CD4-positive, alpha-beta T cell (primary cell): ENCODE measurements at regions not wholly inside any gene's neighbourhood (a gene's known extent, or its start where the extent isn't known, plus 50 kb on each side); places are given as distances from the start of the nearest gene placed in this dataset.

Experiments used
- ATAC-seq: fragments of 200-7000 bp; cut with Tn5 transposase; one replicate; pipeline ENCODE4 v1.10.0; 2022; ENCODE audit warnings: mild to moderate bottlenecking; ENCODE audit not compliant: poor library complexity
- CTCF ChIA-PET: fragments of 350-600 bp; sonication (Branson Sonifier 250); formaldehyde crosslinking; loops from one replicate; lab custom pipeline; 2021; ENCODE audit warnings: antibody characterized with exemption, inconsistent platforms; lab: Charles Lee
- POLR2A ChIA-PET: fragments of 350-600 bp; sonication (Branson Sonifier 250); formaldehyde crosslinking; loops from one replicate; lab custom pipeline; 2021; ENCODE audit warnings: antibody characterized with exemption, inconsistent platforms; lab: Charles Lee
- DNase-seq, 14 experiments: peaks; one replicate each; pipeline ENCODE4 v3.0.0-alpha.2; 2013 to 2020; ENCODE audit warnings: mixed read lengths in 2 of 14
- H3K27ac ChIP-seq, 2 donors: one replicate each; pipeline versions ENCODE4 v1.5.1 to v1.7.0; 2013; ENCODE audit warnings: low read length in 2 of 2, low read depth in 1 of 2, mild to moderate bottlenecking in 1 of 2
- H3K27me3 ChIP-seq, 2 experiments: 1 replicate in 1 of 2; 2 replicates in 1 of 2; pipeline versions ENCODE4 v1.6.1 to v1.7.0; 2013; ENCODE audit warnings: low read length in 2 of 2, control low read depth in 1 of 2, mild to moderate bottlenecking in 1 of 2, moderate library complexity in 1 of 2; ENCODE audit not compliant: insufficient read depth in 2 of 2, control insufficient read depth in 1 of 2
- H3K36me3 ChIP-seq: one replicate; pipeline ENCODE4 v1.6.1; 2013; ENCODE audit warnings: low read length, control low read depth; ENCODE audit not compliant: insufficient read depth
- H3K4me1 ChIP-seq: one replicate; pipeline ENCODE4 v1.6.1; 2013; ENCODE audit warnings: low read length, control low read depth; ENCODE audit not compliant: insufficient read depth
- H3K4me3 ChIP-seq: one replicate; pipeline ENCODE4 v1.5.1; 2013; ENCODE audit warnings: mild to moderate bottlenecking, low read length, moderate library complexity
- H3K9me3 ChIP-seq, 2 experiments: 1 replicate in 1 of 2; 2 replicates in 1 of 2; pipeline versions ENCODE4 v1.6.1 to v1.7.0; 2013; ENCODE audit warnings: low read length in 2 of 2, mild to moderate bottlenecking in 2 of 2, control low read depth in 1 of 2, moderate library complexity in 1 of 2; ENCODE audit not compliant: control insufficient read depth in 1 of 2, insufficient read depth in 1 of 2
- H3K27ac Mint-ChIP-seq: one replicate; pipeline ENCODE4 v1.8.0; 2020; ENCODE audit warnings: mixed read lengths
- H3K27me3 Mint-ChIP-seq: one replicate; pipeline ENCODE4 v1.8.0; 2021; ENCODE audit warnings: mixed read lengths
- H3K36me3 Mint-ChIP-seq: one replicate; pipeline ENCODE4 v1.8.0; 2021; ENCODE audit warnings: low read depth, mixed read lengths
- H3K4me1 Mint-ChIP-seq: one replicate; pipeline ENCODE4 v1.8.0; 2021; ENCODE audit warnings: low read depth, mixed read lengths
- H3K4me3 Mint-ChIP-seq: one replicate; pipeline ENCODE4 v1.8.0; 2020; ENCODE audit warnings: mild to moderate bottlenecking, mixed read lengths
- H3K9me3 Mint-ChIP-seq: one replicate; pipeline ENCODE4 v1.8.0; 2020; ENCODE audit warnings: mixed read lengths
- intact Hi-C, 2 experiments: fragments of 100-400 bp; cut with DNase I in 1 of 2; cut with micrococcal nuclease in 1 of 2; formaldehyde crosslinking; loops; one replicate each; pipeline versions ENCODE4 v1.15.1 to v1.9.0; 2023 to 2025; cut with DNase I, micrococcal nuclease
- TF ChIP-seq, protein P1 (sequence below): fragments of 200-600 bp; IDR thresholded peaks from one replicate; pipeline ENCODE4 v1.8.0; 2022; ENCODE audit warnings: antibody characterized with exemption, mild to moderate bottlenecking

DNA sequence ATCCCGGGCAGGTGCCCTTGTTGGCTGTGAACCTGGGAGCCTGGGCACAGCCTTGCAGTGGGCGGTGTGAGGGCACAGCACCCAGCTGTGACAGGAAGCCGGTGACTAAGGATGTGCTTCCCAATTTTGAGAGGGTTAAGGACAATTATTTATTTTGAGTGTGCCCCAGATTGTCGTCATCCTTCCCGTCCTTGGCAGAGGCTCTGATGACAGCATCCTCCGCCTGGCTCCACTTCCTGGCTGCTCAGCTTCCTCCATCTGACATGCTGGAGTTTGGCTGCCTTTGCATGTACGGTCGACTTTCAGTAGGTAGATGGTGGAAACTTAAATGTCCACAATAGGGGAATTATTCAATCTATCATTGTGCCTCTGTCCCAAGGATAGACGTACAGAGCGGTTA is 282.4 kb upstream of the EEF2KMT start:
- CTCF ChIA-PET = no interaction called here
- TF ChIP-seq, protein P1, sequence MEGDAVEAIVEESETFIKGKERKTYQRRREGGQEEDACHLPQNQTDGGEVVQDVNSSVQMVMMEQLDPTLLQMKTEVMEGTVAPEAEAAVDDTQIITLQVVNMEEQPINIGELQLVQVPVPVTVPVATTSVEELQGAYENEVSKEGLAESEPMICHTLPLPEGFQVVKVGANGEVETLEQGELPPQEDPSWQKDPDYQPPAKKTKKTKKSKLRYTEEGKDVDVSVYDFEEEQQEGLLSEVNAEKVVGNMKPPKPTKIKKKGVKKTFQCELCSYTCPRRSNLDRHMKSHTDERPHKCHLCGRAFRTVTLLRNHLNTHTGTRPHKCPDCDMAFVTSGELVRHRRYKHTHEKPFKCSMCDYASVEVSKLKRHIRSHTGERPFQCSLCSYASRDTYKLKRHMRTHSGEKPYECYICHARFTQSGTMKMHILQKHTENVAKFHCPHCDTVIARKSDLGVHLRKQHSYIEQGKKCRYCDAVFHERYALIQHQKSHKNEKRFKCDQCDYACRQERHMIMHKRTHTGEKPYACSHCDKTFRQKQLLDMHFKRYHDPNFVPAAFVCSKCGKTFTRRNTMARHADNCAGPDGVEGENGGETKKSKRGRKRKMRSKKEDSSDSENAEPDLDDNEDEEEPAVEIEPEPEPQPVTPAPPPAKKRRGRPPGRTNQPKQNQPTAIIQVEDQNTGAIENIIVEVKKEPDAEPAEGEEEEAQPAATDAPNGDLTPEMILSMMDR = no peak
- peaks cover 2% of the 10 kb centered on the region for H3K9me3 Mint-ChIP-seq
- intact Hi-C loops = no loop called here
- no peak overlapping the region for H3K4me3 ChIP-seq
- H3K27ac Mint-ChIP-seq = no peak overlapping the region
- H3K36me3 ChIP-seq = no peaks in the 10 kb centered on the region
- no peaks in the 10 kb centered on the region for H3K4me1 ChIP-seq
- no peaks in the 10 kb centered on the region for H3K4me1 Mint-ChIP-seq
- peaks cover 14% of the 10 kb centered on the region for H3K27me3 Mint-ChIP-seq
- no peak overlapping the region for H3K27ac ChIP-seq
- ATAC-seq = no peak
- no peaks in the 10 kb centered on the region for H3K36me3 Mint-ChIP-seq
- DNase-seq = no peak
- peaks cover 3 to 6% of the 10 kb centered on the region in 2 experiments for H3K27me3 ChIP-seq
- no peak overlapping the region for H3K4me3 Mint-ChIP-seq
- POLR2A ChIA-PET = no interaction called here
- H3K9me3 ChIP-seq = peaks cover 0 to 12% of the 10 kb centered on the region in 2 experiments

DNA sequence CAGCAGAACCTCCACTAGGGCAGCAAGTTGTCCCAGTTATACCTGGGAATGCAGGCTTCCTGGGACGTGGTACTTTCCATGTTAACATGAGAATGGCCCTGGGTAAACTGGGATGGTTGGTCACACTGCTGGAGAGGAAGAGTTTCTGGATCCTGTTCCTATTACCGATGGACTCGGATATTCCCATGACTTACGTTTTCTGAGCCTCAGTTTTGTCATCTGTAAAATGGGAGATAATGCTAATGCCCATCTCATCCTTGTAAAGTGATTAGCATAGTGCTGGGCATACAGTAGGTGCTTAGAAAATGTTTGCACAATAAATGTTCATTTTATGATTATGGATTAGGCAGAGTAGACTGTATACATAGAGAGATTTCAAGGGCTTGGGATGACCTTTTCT is 280.9 kb upstream of the EEF2KMT start:
- DNase-seq (no peak), ATAC-seq (no peak)
- no peaks in the 10 kb centered on the region for H3K4me1 Mint-ChIP-seq
- H3K9me3 Mint-ChIP-seq = peaks cover 2% of the 10 kb centered on the region
- peaks cover 21% of the 10 kb centered on the region for H3K27me3 Mint-ChIP-seq
- intact Hi-C loops = no loop called here
- no peaks in the 10 kb centered on the region for H3K36me3 Mint-ChIP-seq
- no peak overlapping the region for H3K27ac ChIP-seq
- TF ChIP-seq, protein P1 = no peak
- no peaks in the 10 kb centered on the region for H3K4me1 ChIP-seq
- H3K27me3 ChIP-seq = peaks cover 3 to 8% of the 10 kb centered on the region in 2 experiments
- H3K4me3 Mint-ChIP-seq = no peak overlapping the region
- CTCF ChIA-PET = no interaction called here
- H3K4me3 ChIP-seq = no peak overlapping the region
- no peak overlapping the region for H3K27ac Mint-ChIP-seq
- H3K9me3 ChIP-seq = peaks cover 0 to 8% of the 10 kb centered on the region in 2 experiments
- POLR2A ChIA-PET = no interaction called here
- no peaks in the 10 kb centered on the region for H3K36me3 ChIP-seq

DNA sequence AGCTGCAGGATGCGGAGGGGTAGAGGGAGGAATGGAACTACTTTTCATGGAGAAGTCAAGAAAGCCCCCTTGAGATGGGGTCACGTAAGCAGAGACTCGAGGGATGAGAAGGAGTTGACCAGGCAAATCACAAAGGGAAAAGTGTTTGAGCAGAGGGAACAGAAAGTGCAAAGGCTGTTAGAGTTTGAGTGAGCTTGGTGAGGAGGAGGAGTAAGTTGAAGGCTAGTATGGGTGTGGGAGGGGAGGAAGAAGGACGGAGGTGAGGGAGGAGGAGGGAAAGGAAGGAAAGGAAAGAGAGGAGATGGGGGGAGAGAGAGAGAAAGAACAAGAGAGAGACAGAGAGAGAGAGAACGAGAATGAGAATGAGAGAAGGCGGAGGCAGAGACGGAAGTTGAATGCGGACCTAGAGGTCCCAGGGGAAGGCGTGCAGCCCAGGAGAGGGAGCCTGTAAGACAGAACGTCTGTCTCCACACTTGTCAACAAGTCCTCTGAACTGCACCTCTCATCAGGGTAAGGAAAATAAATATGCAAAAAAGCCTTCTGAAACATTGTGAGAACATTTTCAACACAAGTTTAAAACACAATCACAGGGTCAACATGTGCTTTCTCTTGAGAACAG is 279.8 kb upstream of the EEF2KMT start:
- TF ChIP-seq, protein P1 = no peak
- peaks cover 3 to 8% of the 10 kb centered on the region in 2 experiments for H3K27me3 ChIP-seq
- H3K27ac ChIP-seq = no peak overlapping the region
- Mint-ChIP-seq H3K27me3 (peaks cover 31% of the 10 kb centered on the region), H3K4me3 (no peak overlapping the region), H3K27ac (no peak overlapping the region), H3K9me3 (peaks cover 2% of the 10 kb centered on the region), H3K4me1 (no peaks in the 10 kb centered on the region), H3K36me3 (no peaks in the 10 kb centered on the region)
- H3K9me3 ChIP-seq = peaks cover 0 to 8% of the 10 kb centered on the region in 2 experiments
- H3K36me3 ChIP-seq = no peaks in the 10 kb centered on the region
- no peak overlapping the region for H3K4me3 ChIP-seq
- ChIA-PET CTCF (no interaction called here), POLR2A (no interaction called here)
- DNase-seq (no peak), ATAC-seq (no peak)
- H3K4me1 ChIP-seq = no peaks in the 10 kb centered on the region
- intact Hi-C loops = no loop called here
